BE2C (cell line): ENCODE measurements at regions not wholly inside any gene's neighbourhood (a gene's known extent, or its start where the extent isn't known, plus 50 kb on each side); places are given as distances from the start of the nearest gene placed in this dataset.

ENCODE experiments used
- DNase-seq: peaks from one replicate; pipeline ENCODE4 v3.0.0-alpha.2; 2020
- H3K27me3 ChIP-seq: fragments of 250-450 bp; sonication (Bioruptor Pico); 2 replicates; pipeline ENCODE4 v1.5.1; 2020; ENCODE audit warnings: mild to moderate bottlenecking
- H3K36me3 ChIP-seq: fragments of 250-450 bp; sonication (Bioruptor Pico); 2 replicates; pipeline ENCODE4 v1.5.1; 2020; ENCODE audit warnings: mild to moderate bottlenecking
- H3K4me1 ChIP-seq: fragments of 250-450 bp; sonication (Bioruptor Pico); 2 replicates; pipeline ENCODE4 v1.5.1; 2020
- H3K4me3 ChIP-seq: 2 replicates; pipeline ENCODE4 v1.5.1; 2011; ENCODE audit warnings: low read depth, low read length
- H3K9me3 ChIP-seq: fragments of 250-450 bp; sonication (Bioruptor Pico); 2 replicates; pipeline ENCODE4 v1.5.1; 2020
- TF ChIP-seq, protein P1 (sequence below): IDR thresholded peaks from 2 replicates; pipeline ENCODE4 v1.5.1; 2012; ENCODE audit warnings: mild to moderate bottlenecking, low read depth, low read length

DNA sequence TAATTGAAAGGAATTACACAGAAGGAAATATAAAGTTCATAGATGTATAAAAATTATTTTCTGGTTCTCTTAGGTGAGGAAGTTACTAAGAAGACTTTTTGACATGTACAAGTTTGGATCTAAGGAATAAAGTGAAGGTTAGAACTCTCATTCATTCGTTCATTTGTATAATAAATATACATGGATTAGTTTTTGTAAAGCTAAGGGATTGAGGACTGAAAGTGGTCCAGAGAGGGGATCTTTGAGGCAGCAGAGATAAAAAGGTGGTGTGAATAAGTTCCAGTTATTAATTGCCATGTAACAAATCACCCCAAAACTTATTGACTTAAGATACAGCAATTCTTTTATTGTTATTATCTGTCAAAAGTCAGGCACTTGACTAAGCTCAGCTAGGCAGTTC lies 110.1 kb upstream of the CELF4 start:
- no peaks in the 10 kb centered on the region for H3K36me3 ChIP-seq
- no peak for DNase-seq
- no peaks in the 10 kb centered on the region for H3K4me1 ChIP-seq
- TF ChIP-seq, protein P1, sequence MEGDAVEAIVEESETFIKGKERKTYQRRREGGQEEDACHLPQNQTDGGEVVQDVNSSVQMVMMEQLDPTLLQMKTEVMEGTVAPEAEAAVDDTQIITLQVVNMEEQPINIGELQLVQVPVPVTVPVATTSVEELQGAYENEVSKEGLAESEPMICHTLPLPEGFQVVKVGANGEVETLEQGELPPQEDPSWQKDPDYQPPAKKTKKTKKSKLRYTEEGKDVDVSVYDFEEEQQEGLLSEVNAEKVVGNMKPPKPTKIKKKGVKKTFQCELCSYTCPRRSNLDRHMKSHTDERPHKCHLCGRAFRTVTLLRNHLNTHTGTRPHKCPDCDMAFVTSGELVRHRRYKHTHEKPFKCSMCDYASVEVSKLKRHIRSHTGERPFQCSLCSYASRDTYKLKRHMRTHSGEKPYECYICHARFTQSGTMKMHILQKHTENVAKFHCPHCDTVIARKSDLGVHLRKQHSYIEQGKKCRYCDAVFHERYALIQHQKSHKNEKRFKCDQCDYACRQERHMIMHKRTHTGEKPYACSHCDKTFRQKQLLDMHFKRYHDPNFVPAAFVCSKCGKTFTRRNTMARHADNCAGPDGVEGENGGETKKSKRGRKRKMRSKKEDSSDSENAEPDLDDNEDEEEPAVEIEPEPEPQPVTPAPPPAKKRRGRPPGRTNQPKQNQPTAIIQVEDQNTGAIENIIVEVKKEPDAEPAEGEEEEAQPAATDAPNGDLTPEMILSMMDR = no peak
- no peaks in the 10 kb centered on the region for H3K27me3 ChIP-seq
- no peak overlapping the region for H3K4me3 ChIP-seq
- no peaks in the 10 kb centered on the region for H3K9me3 ChIP-seq

DNA sequence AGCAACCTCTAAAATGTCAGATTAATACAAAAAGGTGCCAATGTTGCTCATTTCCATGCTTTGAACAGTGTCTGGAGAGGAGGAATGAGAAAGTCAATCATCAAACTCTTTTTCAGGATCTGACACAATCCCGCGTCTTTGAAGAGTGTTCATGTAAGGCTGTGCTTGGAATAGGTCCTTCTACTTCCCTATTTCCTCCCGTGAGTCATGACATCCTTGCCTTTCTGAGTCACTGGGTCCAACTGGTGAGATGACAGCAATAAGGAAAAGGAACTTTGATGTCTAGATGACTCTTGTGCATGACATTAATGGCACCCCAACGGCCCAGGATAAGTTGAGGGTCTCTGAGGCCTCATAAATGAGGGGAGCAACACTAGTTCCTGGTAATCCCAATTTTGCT lies 109.0 kb upstream of the CELF4 start:
- H3K9me3 ChIP-seq = no peaks in the 10 kb centered on the region
- no peak overlapping the region for H3K4me3 ChIP-seq
- TF ChIP-seq, protein P1 = no peak
- DNase-seq = no peak
- no peaks in the 10 kb centered on the region for H3K36me3 ChIP-seq
- H3K4me1 ChIP-seq = no peaks in the 10 kb centered on the region
- no peaks in the 10 kb centered on the region for H3K27me3 ChIP-seq

DNA sequence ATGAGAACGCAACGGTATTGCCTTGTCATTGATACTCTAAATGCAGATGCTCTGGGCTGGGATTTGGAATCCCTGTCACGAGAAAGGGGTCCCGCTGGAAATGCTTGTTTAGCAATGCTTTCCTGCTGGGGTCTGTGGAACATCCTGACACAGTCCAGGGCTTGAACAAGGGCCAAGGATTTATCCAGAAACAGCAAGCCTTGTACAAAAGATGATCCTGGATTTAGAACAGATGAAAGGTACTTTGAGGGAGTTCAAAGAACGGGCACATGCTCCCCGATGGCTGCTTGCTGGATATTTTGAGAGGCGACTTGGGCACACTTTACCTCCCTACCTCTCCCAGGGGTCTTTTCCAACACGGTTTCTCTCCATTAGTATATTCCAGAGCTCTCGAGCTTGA lies 108.1 kb upstream of the CELF4 start:
- Histone ChIP-seq H3K4me3 (no peak overlapping the region), H3K9me3 (no peaks in the 10 kb centered on the region), H3K36me3 (no peaks in the 10 kb centered on the region), H3K4me1 (no peaks in the 10 kb centered on the region), H3K27me3 (no peaks in the 10 kb centered on the region)
- TF ChIP-seq, protein P1 = no peak
- DNase-seq = no peak

DNA sequence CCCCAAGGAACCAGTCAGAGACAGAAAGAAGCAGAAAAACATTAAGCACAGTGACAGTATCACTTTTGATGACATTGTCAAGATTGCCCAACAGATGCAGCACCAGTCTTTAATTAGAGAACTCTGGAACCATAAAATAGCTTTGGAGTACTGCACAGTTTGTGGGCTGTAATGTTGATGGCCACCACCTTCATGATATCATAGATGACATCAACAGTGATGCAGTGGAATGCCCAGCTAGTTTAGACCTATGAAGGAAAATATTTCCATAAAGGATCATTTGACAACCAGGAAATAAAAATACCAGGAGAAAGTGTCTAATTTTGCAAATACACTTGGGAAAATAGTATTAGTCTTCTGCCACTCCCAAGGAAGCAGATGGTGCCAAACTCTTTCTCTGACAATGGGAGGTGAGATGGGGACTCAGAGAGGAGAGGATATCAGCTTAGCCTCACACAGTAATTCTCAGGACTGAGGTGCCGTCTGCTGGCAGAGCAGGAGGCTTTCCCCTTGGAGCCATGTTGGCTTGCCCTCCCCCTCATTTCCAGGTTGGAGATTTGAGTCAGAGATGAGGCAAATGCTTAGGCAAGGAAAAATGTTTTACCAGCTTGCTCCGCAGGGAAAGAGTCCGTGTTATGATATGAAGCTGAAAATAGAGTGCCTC lies 107.5 kb upstream of the CELF4 start:
- H3K4me1 ChIP-seq = no peaks in the 10 kb centered on the region
- TF ChIP-seq, protein P1 = no peak
- no peak for DNase-seq
- no peaks in the 10 kb centered on the region for H3K27me3 ChIP-seq
- H3K36me3 ChIP-seq = no peaks in the 10 kb centered on the region
- H3K4me3 ChIP-seq = no peak overlapping the region
- H3K9me3 ChIP-seq = no peaks in the 10 kb centered on the region

DNA sequence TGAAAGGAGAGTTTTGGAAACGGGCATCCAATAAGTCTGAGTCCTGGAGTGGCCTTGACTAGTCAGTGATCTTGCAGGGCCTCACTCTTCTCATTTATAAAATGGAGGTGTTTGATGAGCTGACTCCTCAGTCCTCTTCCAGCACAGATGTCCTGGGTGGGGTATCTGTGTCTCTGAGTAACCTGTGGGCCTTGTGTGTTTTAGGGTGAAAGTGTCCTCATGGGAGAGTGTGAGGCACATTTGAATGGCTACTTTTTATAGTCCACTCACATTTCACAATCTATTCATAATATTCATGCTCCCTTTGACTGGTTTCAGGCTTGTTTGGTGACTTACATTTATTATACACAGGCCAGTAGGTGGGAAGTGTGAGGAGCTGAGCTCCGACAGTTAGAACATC lies 106.4 kb upstream of the CELF4 start:
- Histone ChIP-seq H3K27me3 (no peaks in the 10 kb centered on the region), H3K4me1 (no peaks in the 10 kb centered on the region), H3K4me3 (no peak overlapping the region), H3K9me3 (no peaks in the 10 kb centered on the region), H3K36me3 (no peaks in the 10 kb centered on the region)
- DNase-seq = no peak
- TF ChIP-seq, protein P1 = no peak

DNA sequence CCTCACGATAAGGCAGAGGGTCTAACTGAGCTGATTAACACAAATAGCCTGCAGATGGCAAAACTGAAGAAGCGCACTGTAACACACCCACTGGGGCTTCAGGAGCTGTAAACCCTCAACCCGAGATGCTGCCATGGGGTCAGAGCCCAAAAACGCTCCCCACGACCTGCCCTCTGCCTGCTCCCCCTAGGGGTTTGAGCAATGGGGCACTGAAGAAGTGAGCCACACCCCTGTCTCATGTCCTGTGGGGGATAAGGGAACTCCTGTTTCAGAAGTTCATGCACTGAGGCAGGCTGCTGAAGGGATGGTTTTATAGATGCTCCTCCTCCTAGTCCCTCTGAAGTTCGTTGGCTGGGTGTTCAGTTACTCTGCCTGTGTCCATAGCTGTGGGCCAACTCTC lies 105.9 kb upstream of the CELF4 start:
- no peak overlapping the region for H3K4me3 ChIP-seq
- DNase-seq = no peak
- H3K4me1 ChIP-seq = no peaks in the 10 kb centered on the region
- H3K9me3 ChIP-seq = no peaks in the 10 kb centered on the region
- no peaks in the 10 kb centered on the region for H3K36me3 ChIP-seq
- no peaks in the 10 kb centered on the region for H3K27me3 ChIP-seq
- TF ChIP-seq, protein P1 = no peak
